Fibroblast of lung (primary cell): ENCODE measurements at regions not wholly inside any gene's neighbourhood (a gene's known extent, or its start where the extent isn't known, plus 50 kb on each side); places are given as distances from the start of the nearest gene placed in this dataset.

Experiments
- DNase-seq, 2 donors: peaks; one replicate each; pipeline versions ENCODE4 v3.0.0 to v3.0.0-alpha.2; 2010; ENCODE audit warnings: low read depth in 2 of 2
- H2AFZ ChIP-seq: 2 replicates; pipeline ENCODE4 v1.5.1; 2012; ENCODE audit warnings: low read length, control low read depth, inconsistent platforms
- H3K27ac ChIP-seq: 2 replicates; pipeline ENCODE4 v1.5.1; 2011; ENCODE audit warnings: low read length, control low read depth; ENCODE audit not compliant: insufficient read depth
- H3K27me3 ChIP-seq: 2 replicates; pipeline ENCODE4 v1.5.1; 2011; ENCODE audit warnings: mild to moderate bottlenecking, low read length; ENCODE audit not compliant: control insufficient read depth, insufficient read depth
- H3K36me3 ChIP-seq: 2 replicates; pipeline ENCODE4 v1.5.1; 2011; ENCODE audit warnings: low read length; ENCODE audit not compliant: control insufficient read depth, insufficient read depth
- H3K4me1 ChIP-seq: 2 replicates; pipeline ENCODE4 v1.5.1; 2011; ENCODE audit warnings: low read length; ENCODE audit not compliant: control insufficient read depth, insufficient read depth; ENCODE audit errors: extremely low read depth
- H3K4me2 ChIP-seq: 2 replicates; pipeline ENCODE4 v1.5.1; 2011; ENCODE audit warnings: low read length, control low read depth; ENCODE audit not compliant: insufficient read depth; ENCODE audit errors: extremely low read depth
- H3K4me3 ChIP-seq, 4 experiments: fragments of 200-600 bp in 1 of 4; sonication (generic) in 1 of 4; replicated peaks in 1 of 4; 2 replicates each; pipeline ENCODE4 v1.5.1; 2011 to 2016; ENCODE audit warnings: low read length in 4 of 4, low read depth in 3 of 4, mild to moderate bottlenecking in 3 of 4, control low read depth in 2 of 4, inconsistent platforms in 1 of 4, mixed read lengths in 1 of 4; ENCODE audit not compliant: insufficient read depth in 1 of 4; ENCODE audit errors: control extremely low read depth in 1 of 4
- H3K79me2 ChIP-seq: 2 replicates; pipeline ENCODE4 v1.5.1; 2012; ENCODE audit warnings: mild to moderate bottlenecking, low read length, inconsistent platforms; ENCODE audit not compliant: control insufficient read depth, insufficient read depth
- H3K9ac ChIP-seq: 2 replicates; pipeline ENCODE4 v1.5.1; 2011; ENCODE audit warnings: mild to moderate bottlenecking, low read length, control low read depth; ENCODE audit not compliant: insufficient read depth
- H3K9me3 ChIP-seq: 2 replicates; pipeline ENCODE4 v1.5.1; 2012; ENCODE audit warnings: low read depth, low read length; ENCODE audit not compliant: control insufficient read depth, insufficient read depth
- H4K20me1 ChIP-seq: 2 replicates; pipeline ENCODE4 v1.5.1; 2011; ENCODE audit warnings: low read length; ENCODE audit not compliant: control insufficient read depth, insufficient read depth; ENCODE audit errors: extremely low read depth
- CTCF ChIP-seq, 2 donors: IDR thresholded peaks in 1 of 2; conservative IDR thresholded peaks in 1 of 2; 1 replicate in 1 of 2; 2 replicates in 1 of 2; pipeline ENCODE4 v1.5.1; 2011 to 2012; ENCODE audit warnings: low read length in 2 of 2, control low read depth in 1 of 2, inconsistent platforms in 1 of 2, low read depth in 1 of 2, mild to moderate bottlenecking in 1 of 2
- EZH2 ChIP-seq: IDR thresholded peaks from 2 replicates; pipeline ENCODE4 v1.5.1; 2012; ENCODE audit warnings: low read length, control low read depth, mild to moderate bottlenecking; ENCODE audit errors: missing control alignments

GRCh38 chr11:28525636-28526405, 417.6 kb downstream of the METTL15 start:
- TF ChIP-seq EZH2: no peak
- H3K4me2 ChIP-seq: no peak overlapping the region

GRCh38 chr11:28524098-28524497, 415.9 kb downstream of the METTL15 start:
- no peak overlapping the region for H3K27ac ChIP-seq
- no peak overlapping the region for H3K4me2 ChIP-seq
- peak in 1 of 2 donors; percentile 70 for DNase-seq
- no peaks in the 10 kb centered on the region for H3K36me3 ChIP-seq
- H3K27me3 ChIP-seq: no peaks in the 10 kb centered on the region
- no peaks in the 10 kb centered on the region for H4K20me1 ChIP-seq
- H3K4me3 ChIP-seq: no peak overlapping the region
- H3K9me3 ChIP-seq: no peaks in the 10 kb centered on the region
- H3K79me2 ChIP-seq: no peaks in the 10 kb centered on the region
- no peak overlapping the region for H2AFZ ChIP-seq
- TF ChIP-seq EZH2 (no peak), CTCF (conservative IDR thresholded peaks at IDR 0.05 in 1 of 2, IDR thresholded peaks at IDR 0.05 in 1 of 2; ENCODE audit: low read depth in 1 of 2, low read length in 2 of 2) (no peak)
- H3K9ac ChIP-seq: no peak overlapping the region
- H3K4me1 ChIP-seq: no peaks in the 10 kb centered on the region

More at GRCh38 chr11:28525636-28526405, 417.6 kb downstream of the METTL15 start:
- H3K4me3 ChIP-seq: no peak overlapping the region
- H3K9me3 ChIP-seq: no peaks in the 10 kb centered on the region
- no peaks in the 10 kb centered on the region for H3K4me1 ChIP-seq
- no peaks in the 10 kb centered on the region for H3K36me3 ChIP-seq
- no peak overlapping the region for H3K9ac ChIP-seq
- no peaks in the 10 kb centered on the region for H4K20me1 ChIP-seq
- no peak for DNase-seq
- no peak overlapping the region for H2AFZ ChIP-seq
- H3K79me2 ChIP-seq: no peaks in the 10 kb centered on the region
- no peaks in the 10 kb centered on the region for H3K27me3 ChIP-seq
- no peak overlapping the region for H3K27ac ChIP-seq

- no peaks in the 10 kb centered on the region for H3K79me2 ChIP-seq
- H3K4me3 ChIP-seq: no peak overlapping the region
- H2AFZ ChIP-seq: no peak overlapping the region
- H3K36me3 ChIP-seq: no peaks in the 10 kb centered on the region
- H3K27ac ChIP-seq: no peak overlapping the region
- DNase-seq: peak in 1 of 2 donors; percentile 22
- no peaks in the 10 kb centered on the region for H3K4me1 ChIP-seq
- no peak overlapping the region for H3K4me2 ChIP-seq
- no peak for TF ChIP-seq CTCF (conservative IDR thresholded peaks at IDR 0.05 in 1 of 2, IDR thresholded peaks at IDR 0.05 in 1 of 2; ENCODE audit: low read depth in 1 of 2, low read length in 2 of 2)
- TF ChIP-seq EZH2: no peak
- no peaks in the 10 kb centered on the region for H3K9me3 ChIP-seq
- no peak overlapping the region for H3K9ac ChIP-seq
- no peaks in the 10 kb centered on the region for H3K27me3 ChIP-seq
- no peaks in the 10 kb centered on the region for H4K20me1 ChIP-seq
These were observed 412.9 kb downstream of the METTL15 start for GRCh38 chr11:28521075-28521474.
